RWPE1 (cell line): ENCODE measurements at regions not wholly inside any gene's neighbourhood (a gene's known extent, or its start where the extent isn't known, plus 50 kb on each side); places are given as distances from the start of the nearest gene placed in this dataset.

Source experiments
- CTCF ChIA-PET: fragments of 350-600 bp; sonication (Branson Sonifier 250); formaldehyde crosslinking; extraction: SDS; loops from one replicate; lab custom pipeline; 2021; lab: Yijun Ruan, JAX
- POLR2A ChIA-PET: fragments of 400-600 bp; formaldehyde crosslinking; extraction: SDS; loops from one replicate; lab custom pipeline; 2020; ENCODE audit warnings: antibody characterized with exemption; ENCODE audit not compliant: low non-redundant PET; lab: Yijun Ruan, JAX
- DNase-seq: peaks from one replicate; pipeline ENCODE4 v3.0.0; 2012; ENCODE audit warnings: low spot score
- H3K27ac ChIP-seq: fragments of 450-650 bp; 2 replicates; pipeline ENCODE4 v1.5.1; 2017
- CTCF ChIP-seq: fragments of 450-650 bp; conservative IDR thresholded peaks from 2 replicates; pipeline ENCODE4 v1.5.1; 2017; ENCODE audit warnings: low read depth, mild to moderate bottlenecking

GRCh38 chr9:18068900-18069299, 405.1 kb upstream of the ADAMTSL1 start:
- DNase-seq = no peak
- POLR2A ChIA-PET = no interaction called here
- no peak overlapping the region for H3K27ac ChIP-seq
- CTCF ChIA-PET = no interaction called here
- no peak for TF ChIP-seq CTCF

DNA sequence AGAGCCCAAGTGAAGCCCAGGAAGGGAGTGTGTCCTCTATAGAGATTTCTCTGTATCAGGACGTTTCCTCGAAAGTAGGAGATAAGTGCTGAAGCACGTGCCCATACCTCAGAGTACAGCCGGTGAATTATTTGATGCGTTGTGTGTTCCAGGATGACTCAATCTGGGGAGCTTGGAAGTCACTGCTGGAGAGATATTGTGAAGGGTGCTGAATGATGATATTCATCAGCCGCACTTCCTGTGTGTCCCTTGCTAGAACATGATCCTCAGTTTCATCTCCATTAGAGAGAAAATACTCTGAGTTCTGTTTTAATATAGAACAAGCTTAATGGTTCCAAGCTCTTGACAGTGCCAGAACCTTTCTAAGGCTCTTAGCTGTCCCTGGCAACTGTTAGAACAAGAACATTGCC, 402.3 kb upstream of the ADAMTSL1 start:
- ChIA-PET CTCF (no interaction called here), POLR2A (no interaction called here)

GRCh38 chr9:18073002-18073401, 401.0 kb upstream of the ADAMTSL1 start:
- ChIA-PET POLR2A (no interaction called here), CTCF (no interaction called here)
- TF ChIP-seq CTCF = no peak
- H3K27ac ChIP-seq = no peak overlapping the region
- DNase-seq = no peak

More for the DNA sequence above, 402.3 kb upstream of the ADAMTSL1 start:
- no peak for TF ChIP-seq CTCF
- H3K27ac ChIP-seq = no peak overlapping the region
- DNase-seq = no peak

- ChIA-PET CTCF (no interaction called here), POLR2A (no interaction called here)
- TF ChIP-seq CTCF = no peak
- no peak for DNase-seq
- H3K27ac ChIP-seq = no peak overlapping the region
Measured at GRCh38 chr9:18074041-18074440, 399.9 kb upstream of the ADAMTSL1 start.

DNA sequence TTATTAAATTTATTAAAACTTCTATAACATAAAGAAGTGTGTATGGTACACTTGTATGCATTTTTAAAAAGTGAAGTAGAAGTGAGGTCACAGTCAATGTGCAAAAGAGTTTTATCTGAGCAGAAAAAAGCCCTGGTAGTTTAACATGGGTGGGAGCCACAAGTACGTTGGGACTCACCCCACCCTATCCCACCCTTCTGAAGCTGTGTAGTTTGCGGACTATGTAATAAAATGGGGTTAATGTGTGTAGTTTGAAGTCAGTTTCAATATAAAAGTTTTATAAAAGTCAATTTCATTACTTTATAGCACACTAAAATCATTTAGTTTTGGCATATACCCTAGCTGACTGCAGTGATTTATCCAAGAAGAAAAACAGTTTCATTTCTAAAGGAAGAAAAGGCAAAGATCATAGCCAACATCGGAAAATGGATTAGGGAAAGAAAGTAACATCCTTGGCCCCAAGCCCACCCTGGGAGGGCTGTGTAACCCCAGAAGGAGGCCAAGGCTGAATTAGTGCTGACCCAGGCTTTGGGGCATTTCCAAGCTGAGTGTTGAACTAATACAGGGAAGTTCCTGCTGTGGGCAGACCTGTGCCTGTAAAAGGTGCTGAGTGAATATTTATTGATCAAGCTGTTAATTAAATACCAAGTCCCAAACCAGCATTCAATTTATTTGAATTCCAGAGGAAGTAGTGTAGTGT, 398.6 kb upstream of the ADAMTSL1 start:
- no peak overlapping the region for H3K27ac ChIP-seq
- ChIA-PET POLR2A (no interaction called here), CTCF (no interaction called here)
- TF ChIP-seq CTCF = no peak
- no peak for DNase-seq

DNA sequence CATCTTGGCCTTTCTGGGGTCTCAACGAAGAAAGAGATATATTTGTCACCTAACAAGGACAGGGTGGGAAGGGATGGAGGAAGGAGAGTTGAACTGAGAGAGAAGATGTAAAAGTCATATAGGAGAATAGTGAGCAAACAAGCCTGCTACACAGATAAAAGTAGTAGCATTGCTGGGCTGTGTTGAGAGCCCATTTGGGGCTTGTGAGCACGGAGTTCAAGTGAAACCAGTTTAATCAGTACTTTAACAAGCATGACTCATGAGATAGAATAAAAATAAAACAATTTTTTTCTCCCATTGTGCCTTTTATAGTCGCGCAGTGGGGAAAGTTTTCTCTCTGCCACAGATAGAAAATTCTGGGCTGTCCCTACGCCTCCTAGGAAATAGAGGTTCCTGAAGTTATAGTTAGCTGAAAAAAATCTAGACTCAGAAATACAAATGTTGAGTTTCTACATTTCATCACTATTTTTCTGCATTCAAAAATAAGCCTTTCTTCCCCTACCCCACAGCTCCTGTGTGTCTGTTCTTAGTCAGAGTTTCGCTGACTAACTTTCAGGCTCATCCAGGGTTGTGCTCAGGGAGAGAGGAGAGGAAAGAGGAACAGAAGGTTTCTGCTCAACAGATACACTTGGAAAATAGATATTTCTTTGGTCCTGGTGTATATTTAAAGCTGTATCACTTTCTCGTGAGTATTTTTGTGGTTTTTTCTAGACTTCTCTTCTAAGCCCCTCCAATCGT, 395.8 kb upstream of the ADAMTSL1 start:
- CTCF ChIA-PET = interaction anchor here (0.6 kb wide), 1 partner anchor 290 kb away, joined by 3 read pairs; no protein-coding TSS in a partner anchor
- no peak for TF ChIP-seq CTCF
- H3K27ac ChIP-seq = no peak overlapping the region
- POLR2A ChIA-PET = no interaction called here
- DNase-seq = no peak
